Endothelial cell of umbilical vein (primary cell): ENCODE measurements at regions not wholly inside any gene's neighbourhood (a gene's known extent, or its start where the extent isn't known, plus 50 kb on each side); places are given as distances from the start of the nearest gene placed in this dataset.

Experiments used
- BruUV-seq: library from RNA; stranded (reverse); fragments of 400-500 nt; replicated peaks from 2 replicates; lab custom pipeline; 2021; lab: Mats Ljungman, UMichigan
- CTCF ChIA-PET: fragments of 300-600, 350-600 bp; sonication (Branson Sonifier 250); formaldehyde crosslinking; loops from one replicate; lab custom pipeline; 2021; ENCODE audit warnings: antibody characterized with exemption, inconsistent platforms; lab: Charles Lee
- POLR2A ChIA-PET: fragments of 300-600, 350-600 bp; sonication (Branson Sonifier 250); formaldehyde crosslinking; loops from one replicate; lab custom pipeline; 2021; ENCODE audit warnings: antibody characterized with exemption, inconsistent platforms; lab: Charles Lee
- DNase-seq: peaks from one replicate; pipeline ENCODE4 v3.0.0-alpha.2; 2011; ENCODE audit warnings: low read depth, low spot score
- FAIRE-seq: peaks from 2 replicates; lab custom pipeline; 2011; peaks lifted over from hg19 to GRCh38; lab: Jason Lieb, UNC
- H2AFZ ChIP-seq: 2 replicates; pipeline ENCODE4 v1.6.0; 2012; ENCODE audit warnings: low read depth, low read length, control low read depth, inconsistent platforms
- H3K27ac ChIP-seq: 2 replicates; pipeline ENCODE4 v1.5.1; 2011; ENCODE audit warnings: low read depth, mild to moderate bottlenecking, control low read depth, low read length, moderate library complexity; ENCODE audit not compliant: insufficient read depth
- H3K27me3 ChIP-seq, 2 experiments: 2 replicates each; pipeline versions ENCODE4 v1.6.0 to v1.6.1; 2011; ENCODE audit warnings: low read length in 2 of 2, mixed read lengths in 1 of 2; ENCODE audit not compliant: control insufficient read depth in 2 of 2, insufficient read depth in 2 of 2
- H3K36me3 ChIP-seq, 2 experiments: 2 replicates in 1 of 2; 3 replicates in 1 of 2; pipeline ENCODE4 v1.5.1; 2011; ENCODE audit warnings: low read length in 2 of 2, mild to moderate bottlenecking in 1 of 2, moderate library complexity in 1 of 2; ENCODE audit not compliant: control insufficient read depth in 2 of 2, insufficient read depth in 2 of 2; ENCODE audit errors: extremely low read depth in 1 of 2
- H3K4me1 ChIP-seq: 3 replicates; pipeline ENCODE4 v1.5.1; 2011; ENCODE audit warnings: mild to moderate bottlenecking, low read length; ENCODE audit not compliant: control insufficient read depth, insufficient read depth; ENCODE audit errors: extremely low read depth
- H3K4me2 ChIP-seq: 2 replicates; pipeline ENCODE4 v1.6.1; 2011; ENCODE audit warnings: low read length, control low read depth, mixed read lengths; ENCODE audit not compliant: insufficient read depth
- H3K4me3 ChIP-seq, 3 experiments: fragments of 200-600 bp in 1 of 3; sonication (generic), shearing (Covaris generic) in 1 of 3; replicated peaks in 1 of 3; 2 replicates each; pipeline ENCODE4 v1.5.1; 2011 to 2016; ENCODE audit warnings: control low read depth in 3 of 3, low read length in 3 of 3, mild to moderate bottlenecking in 2 of 3, inconsistent platforms in 1 of 3, low read depth in 1 of 3, moderate library complexity in 1 of 3; ENCODE audit not compliant: insufficient read depth in 1 of 3
- H3K79me2 ChIP-seq: 2 replicates; pipeline ENCODE4 v1.6.0; 2012; ENCODE audit warnings: low read length, inconsistent platforms; ENCODE audit not compliant: control insufficient read depth, insufficient read depth
- H3K9ac ChIP-seq: replicated peaks from 2 replicates; pipeline ENCODE3; 2011; ENCODE audit warnings: low read length, control low read depth; ENCODE audit not compliant: insufficient read depth; ENCODE audit errors: extremely low read depth
- H3K9me1 ChIP-seq: replicated peaks from 3 replicates; pipeline ENCODE4 v1.6.0; 2011; ENCODE audit warnings: mild to moderate bottlenecking, low read length; ENCODE audit not compliant: control insufficient read depth, insufficient read depth; ENCODE audit errors: extremely low read depth
- H3K9me3 ChIP-seq: replicated peaks from 2 replicates; pipeline ENCODE4 v1.5.1; 2012; ENCODE audit warnings: low read length, inconsistent platforms; ENCODE audit not compliant: control insufficient read depth, insufficient read depth
- H4K20me1 ChIP-seq: replicated peaks from 2 replicates; pipeline ENCODE3; 2011; ENCODE audit warnings: mild to moderate bottlenecking, low read length; ENCODE audit not compliant: control insufficient read depth, insufficient read depth; ENCODE audit errors: extremely low read depth
- CTCF ChIP-seq, 2 donors: IDR thresholded peaks; 1 replicate in 1 of 2; 2 replicates in 1 of 2; pipeline ENCODE4 v1.5.1; 2011; ENCODE audit warnings: low read length in 2 of 2, mild to moderate bottlenecking in 2 of 2, moderate library complexity in 2 of 2, control low read depth in 1 of 2, inconsistent platforms in 1 of 2, low read depth in 1 of 2; ENCODE audit not compliant: insufficient read depth in 1 of 2; ENCODE audit errors: extremely low read depth in 1 of 2
- EZH2 ChIP-seq: IDR thresholded peaks from 2 replicates; pipeline ENCODE4 v1.6.1; 2012; ENCODE audit warnings: borderline replicate concordance, low read depth, mild to moderate bottlenecking, moderate library complexity, low read length, inconsistent platforms; ENCODE audit not compliant: severe bottlenecking
- FOS ChIP-seq: IDR thresholded peaks from 2 replicates; pipeline ENCODE4 v1.6.1; 2011; ENCODE audit warnings: mild to moderate bottlenecking, low read length, moderate library complexity, borderline replicate concordance; ENCODE audit not compliant: insufficient read depth
- GATA2 ChIP-seq: IDR thresholded peaks from 2 replicates; pipeline ENCODE4 v1.7.0; 2011; ENCODE audit warnings: low read depth, mild to moderate bottlenecking, moderate library complexity, mixed read lengths, low read length; ENCODE audit not compliant: insufficient read length, insufficient read depth
- JUN ChIP-seq: IDR thresholded peaks from 2 replicates; pipeline ENCODE4 v1.6.1; 2011; ENCODE audit warnings: borderline replicate concordance, low read depth; ENCODE audit not compliant: insufficient read length, insufficient read depth
- MAX ChIP-seq: IDR thresholded peaks from 2 replicates; pipeline ENCODE4 v1.6.1; 2011; ENCODE audit not compliant: insufficient read depth, insufficient read length
- MYC ChIP-seq: IDR thresholded peaks from one replicate; pipeline ENCODE4 v1.6.1; 2011; ENCODE audit warnings: mild to moderate bottlenecking, low read depth, low read length
- POLR2A ChIP-seq: IDR thresholded peaks from 2 replicates; pipeline ENCODE4 v1.6.1; 2012; ENCODE audit warnings: low read depth, mild to moderate bottlenecking, control low read depth, low read length
- POLR2AphosphoS5 ChIP-seq: IDR thresholded peaks from 2 replicates; pipeline ENCODE4 v1.6.1; 2012; ENCODE audit warnings: low read depth, mild to moderate bottlenecking, control low read depth, low read length, moderate library complexity; ENCODE audit not compliant: insufficient read depth
- dilution Hi-C: fragments of 300-500 bp; cut with MboI; formaldehyde crosslinking; loops from one replicate; pipeline ENCODE4 v1.15.0; 2019; ENCODE audit warnings: low sequenced_read_pairs; ENCODE audit not compliant: extremely low pct_ligation_motif_present
- intact Hi-C: fragments of 100-400 bp; cut with micrococcal nuclease; formaldehyde crosslinking; loops from one replicate; pipeline ENCODE4 v1.10.0; 2022

GRCh38 chr1:79207331-79207730 lies 200.8 kb upstream of the ADGRL4 start:
- intact Hi-C loops = no loop called here
- Histone ChIP-seq H3K9me3 (no peaks in the 10 kb centered on the region), H3K79me2 (no peaks in the 10 kb centered on the region), H3K4me3 (no peak overlapping the region), H3K4me2 (no peak overlapping the region), H4K20me1 (no peaks in the 10 kb centered on the region), H3K27me3 (no peaks in the 10 kb centered on the region), H3K4me1 (no peaks in the 10 kb centered on the region), H2AFZ (no peak overlapping the region), H3K27ac (no peak overlapping the region), H3K9ac (no peak overlapping the region), H3K36me3 (no peaks in the 10 kb centered on the region), H3K9me1 (no peaks in the 10 kb centered on the region)
- ChIA-PET POLR2A (no interaction called here), CTCF (no interaction called here)
- BruUV-seq = no TSS peak
- FAIRE-seq (no peak), DNase-seq (no peak)
- TF ChIP-seq JUN = no peak
- no peak for TF ChIP-seq EZH2
- TF ChIP-seq POLR2AphosphoS5 = no peak
- TF ChIP-seq CTCF (IDR thresholded peaks at IDR 0.05; ENCODE audit: extremely low read depth in 1 of 2, insufficient read depth in 1 of 2, low read depth in 1 of 2, low read length in 2 of 2) = no peak
- TF ChIP-seq GATA2 = no peak
- no peak for TF ChIP-seq POLR2A
- no peak for TF ChIP-seq FOS
- TF ChIP-seq MYC = no peak
- no peak for TF ChIP-seq MAX
- dilution Hi-C loops = no loop called here
